ENCODE measurements at regions not wholly inside any gene's neighbourhood (a gene's known extent, or its start where the extent isn't known, plus 50 kb on each side); places are given as distances from the start of the nearest gene placed in this dataset.

DNA sequence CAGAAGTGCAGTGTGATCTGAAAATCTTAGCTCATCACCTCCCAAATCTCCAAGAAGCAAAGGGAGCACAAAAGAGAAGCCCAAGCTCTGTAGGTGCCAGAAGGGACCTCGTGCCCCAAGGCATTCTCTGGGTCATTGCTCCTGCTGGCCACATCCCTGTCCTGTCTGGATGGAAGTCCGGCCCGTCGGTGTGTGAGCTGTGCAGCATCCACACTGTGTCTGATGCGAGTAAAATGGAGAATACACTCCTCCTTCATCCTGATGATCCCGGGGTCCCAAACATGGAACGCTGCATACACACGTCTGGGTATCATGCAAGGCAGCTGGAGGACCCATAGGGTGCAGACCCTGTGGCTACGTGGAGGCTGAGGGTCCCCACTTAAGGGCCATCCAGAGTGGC lies 851.4 kb downstream of the GALR1 start:
- no peak for DNase-seq (ENCODE audit: low read depth in 2 of 2, low spot score in 1 of 2)

DNA sequence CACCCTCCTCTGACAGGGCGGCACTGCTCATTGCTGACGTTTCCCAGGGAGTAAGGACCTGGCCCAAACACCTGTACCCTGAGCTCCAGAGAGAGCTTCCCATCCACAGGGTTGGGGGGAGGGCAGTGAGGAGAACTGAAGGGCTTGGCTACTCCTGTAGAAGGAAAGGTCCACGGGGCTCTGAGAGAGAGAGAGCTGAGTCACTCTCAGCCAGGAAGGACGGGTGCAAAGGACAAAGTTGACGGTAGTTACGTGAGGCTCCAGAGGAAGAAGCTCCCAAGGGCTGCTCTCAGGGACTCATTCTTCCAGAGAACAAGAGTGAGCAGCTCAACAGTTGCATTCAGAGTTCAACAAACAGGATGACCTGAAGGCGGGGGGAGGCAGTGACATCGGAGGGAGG lies 852.5 kb downstream of the GALR1 start:
- no peak for DNase-seq (ENCODE audit: low read depth in 2 of 2, low spot score in 1 of 2)

DNA sequence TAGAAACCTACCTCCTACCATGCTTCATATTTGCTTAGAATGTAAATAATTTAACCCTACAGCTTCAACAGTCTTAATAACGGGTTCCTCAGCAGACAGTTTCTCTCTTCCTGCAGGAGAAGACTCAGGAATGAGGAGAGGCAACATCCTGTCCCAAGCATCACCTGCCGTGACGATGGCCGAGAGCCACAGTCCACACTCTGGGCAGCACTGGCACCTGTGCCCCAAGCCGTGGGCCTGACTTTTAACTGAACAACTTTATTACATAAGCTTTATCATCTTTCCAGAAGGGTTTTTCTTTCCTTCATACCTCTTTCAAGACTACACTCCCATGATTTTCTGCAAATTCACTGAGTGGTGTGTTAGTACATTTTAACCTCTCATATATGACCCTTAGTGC lies 856.0 kb downstream of the GALR1 start:
- DNase-seq (ENCODE audit: low read depth in 2 of 2, low spot score in 1 of 2): no peak

DNA sequence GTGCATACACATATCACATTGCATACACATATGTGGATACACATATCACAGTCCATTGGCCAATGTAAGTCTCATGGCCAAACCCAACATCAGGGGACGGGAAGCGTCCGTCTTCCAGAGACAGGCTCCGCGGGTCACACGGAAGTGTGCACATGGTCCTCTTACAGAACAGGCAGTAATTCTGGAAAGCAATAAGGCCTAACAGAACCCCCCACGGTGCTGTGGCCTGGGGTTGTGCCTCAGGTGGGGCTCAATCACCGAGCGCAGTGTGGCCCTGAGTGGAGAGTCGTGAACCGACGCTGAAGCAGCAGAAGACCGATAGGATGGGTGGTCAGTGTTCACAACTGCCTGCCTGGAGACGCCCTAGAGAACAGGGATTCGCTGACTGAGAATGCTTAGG lies 857.3 kb downstream of the GALR1 start:
- DNase-seq (ENCODE audit: low read depth in 2 of 2, low spot score in 1 of 2): no peak

DNA sequence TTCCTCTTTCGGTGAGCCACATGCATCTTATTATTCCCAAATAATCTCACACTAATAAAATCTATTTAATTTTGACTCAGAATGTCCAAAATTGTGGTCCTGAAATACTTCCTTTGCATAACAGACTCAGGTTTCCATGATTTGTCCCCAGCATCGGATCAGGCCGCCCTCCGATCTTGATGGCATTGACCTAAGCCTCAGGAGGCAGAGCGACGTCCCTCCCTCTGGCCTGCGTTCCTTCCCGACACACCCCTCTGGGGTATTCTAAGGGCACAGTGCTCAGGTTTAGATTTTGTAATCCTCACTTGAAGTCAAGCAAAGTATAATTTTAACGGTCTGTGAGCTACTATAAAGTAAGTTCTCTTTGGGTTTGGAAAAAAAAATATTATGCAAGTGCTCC lies 857.7 kb downstream of the GALR1 start:
- no peak for DNase-seq (ENCODE audit: low read depth in 2 of 2, low spot score in 1 of 2)

DNA sequence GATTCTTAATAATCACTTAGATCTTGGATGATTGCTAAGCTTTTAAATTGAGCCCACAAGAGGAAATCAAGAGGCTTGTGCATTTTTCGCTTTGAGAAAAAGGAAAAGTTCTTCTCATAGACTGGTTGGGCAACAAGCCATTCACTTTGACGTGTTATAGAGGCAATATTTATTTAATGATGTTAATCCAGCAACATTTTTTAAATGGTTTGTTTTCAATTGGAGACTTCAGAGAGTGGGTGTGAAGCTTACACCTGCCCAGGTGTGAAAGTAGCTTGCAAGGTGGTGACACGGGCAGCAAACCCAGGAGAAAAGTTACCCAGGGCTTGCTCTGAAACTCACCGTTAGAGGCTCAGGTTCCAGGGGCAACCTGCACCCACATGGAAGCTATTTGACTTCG lies 858.9 kb downstream of the GALR1 start:
- no peak for DNase-seq (ENCODE audit: low read depth in 2 of 2, low spot score in 1 of 2)

DNA sequence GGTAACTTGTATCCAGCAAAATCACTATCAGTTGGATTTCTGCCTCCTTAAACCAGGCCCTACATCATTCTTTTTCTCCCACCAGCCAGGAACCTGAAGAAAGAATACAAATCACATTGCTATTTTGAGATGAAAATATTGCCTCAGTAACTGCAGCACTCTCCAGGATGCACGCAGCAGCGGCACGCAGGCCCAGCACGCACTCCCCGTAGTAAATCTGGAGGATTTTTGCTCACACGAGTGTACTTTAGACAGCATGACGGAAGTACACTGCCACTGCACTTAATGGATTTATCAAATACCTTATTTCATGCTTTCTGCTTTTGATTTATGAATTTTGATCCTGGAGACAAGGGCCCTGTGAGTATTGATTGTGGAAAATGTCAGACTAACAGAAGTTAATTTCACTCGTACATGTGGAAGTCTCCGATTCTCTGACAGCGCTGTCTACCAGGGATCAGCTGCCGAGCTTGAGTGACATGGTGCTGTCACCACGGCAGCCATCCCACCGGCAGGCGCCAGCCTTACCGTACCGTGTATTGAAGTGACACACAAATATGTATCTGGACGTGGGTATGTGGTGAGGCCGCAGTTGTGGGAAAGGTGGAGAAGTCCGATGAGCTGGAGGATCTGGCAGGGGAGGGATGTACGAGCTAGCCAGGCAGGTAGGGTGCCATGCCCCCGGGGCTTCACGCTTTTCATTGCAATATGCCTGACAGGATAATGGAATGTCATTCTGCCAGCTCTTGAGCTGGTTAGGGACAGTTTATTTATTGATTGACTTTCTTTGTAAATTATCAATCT lies 863.7 kb downstream of the GALR1 start:
- no peak for DNase-seq (ENCODE audit: low read depth in 2 of 2, low spot score in 1 of 2)

DNA sequence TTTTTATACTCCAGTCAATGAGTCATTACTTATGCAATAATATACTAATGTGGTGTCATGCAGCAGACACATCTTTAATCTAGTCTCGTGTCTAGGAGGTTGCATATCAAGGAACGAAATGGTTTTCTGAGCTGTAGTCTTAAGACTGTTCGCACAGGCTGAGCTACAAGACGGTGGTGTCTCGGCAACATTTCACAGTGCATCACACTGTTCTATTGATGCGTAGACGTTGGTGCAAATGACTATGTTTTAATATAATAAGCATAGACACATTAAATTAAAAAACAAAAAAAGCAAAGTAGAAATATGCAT lies 864.2 kb downstream of the GALR1 start:
- DNase-seq (ENCODE audit: low read depth in 2 of 2, low spot score in 1 of 2): no peak

DNA sequence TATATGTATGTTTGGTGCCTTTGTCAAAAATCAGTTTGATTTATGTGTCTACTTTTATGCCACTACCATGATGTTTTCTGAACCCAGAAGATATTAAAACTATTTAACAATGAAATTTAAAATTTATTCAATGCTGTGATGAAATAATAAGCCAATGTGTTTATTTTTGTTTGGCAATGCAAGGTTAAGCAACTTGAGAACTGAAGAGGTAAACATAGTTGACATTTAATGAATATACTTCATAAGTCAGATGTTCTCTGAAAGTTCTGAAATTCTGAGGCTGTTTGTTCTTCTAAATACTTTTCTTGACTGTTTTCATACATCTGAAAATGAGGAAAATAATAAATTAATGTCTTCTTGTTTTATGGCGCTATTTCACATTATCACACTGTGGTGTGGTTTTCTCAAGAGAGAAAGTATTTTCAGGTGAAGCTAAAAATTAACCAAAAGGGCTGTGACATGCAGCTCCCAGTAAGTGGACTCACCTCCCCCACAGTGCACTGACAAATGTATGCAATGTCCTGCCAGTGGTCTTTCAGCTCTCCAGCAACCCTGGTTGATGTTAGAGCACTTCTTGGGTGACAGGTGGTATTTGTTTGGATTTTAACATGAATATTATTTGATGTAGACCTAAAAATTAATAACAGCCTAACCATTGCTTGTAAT lies 863.6 kb upstream of the SALL3 start:
- no peak for DNase-seq (ENCODE audit: low read depth in 2 of 2, low spot score in 1 of 2)

DNA sequence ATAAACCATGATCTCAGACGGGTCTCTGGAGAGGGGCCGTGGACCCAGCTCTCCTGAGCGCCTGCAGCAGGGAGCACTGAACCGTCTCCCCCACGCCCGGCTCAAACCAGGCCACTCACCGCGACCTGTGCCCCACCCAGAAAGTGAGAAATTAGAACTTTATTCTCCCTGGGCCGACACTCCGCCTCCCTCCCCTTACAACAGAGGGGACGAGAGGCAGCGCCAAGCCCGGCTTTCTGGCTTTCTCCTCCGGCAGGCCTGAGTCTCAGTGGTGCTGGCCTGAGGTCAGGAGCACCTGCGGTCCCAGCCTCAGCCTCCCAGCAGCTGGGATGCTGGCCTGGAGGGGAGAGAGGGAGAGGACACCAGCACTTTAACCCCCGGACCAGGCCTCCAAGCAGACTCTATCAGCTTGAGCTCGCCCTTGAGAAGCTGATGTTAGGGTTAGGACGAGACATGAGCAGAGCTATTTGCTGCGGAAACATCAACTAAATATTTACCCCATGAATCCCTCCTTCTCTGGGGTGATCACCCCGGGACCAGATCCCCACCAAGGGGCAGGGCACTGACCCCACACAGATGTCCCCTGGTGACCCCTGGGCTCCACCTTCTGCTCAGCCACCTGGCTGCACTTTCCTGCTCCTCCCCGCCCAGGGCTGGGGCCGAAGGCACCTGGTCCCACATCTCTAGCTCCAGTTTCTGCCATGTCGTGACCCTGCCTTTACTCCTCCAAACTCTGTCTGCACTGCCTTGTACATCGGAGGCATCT lies 856.3 kb upstream of the SALL3 start:
- no peak for DNase-seq (ENCODE audit: low read depth in 2 of 2, low spot score in 1 of 2)

DNA sequence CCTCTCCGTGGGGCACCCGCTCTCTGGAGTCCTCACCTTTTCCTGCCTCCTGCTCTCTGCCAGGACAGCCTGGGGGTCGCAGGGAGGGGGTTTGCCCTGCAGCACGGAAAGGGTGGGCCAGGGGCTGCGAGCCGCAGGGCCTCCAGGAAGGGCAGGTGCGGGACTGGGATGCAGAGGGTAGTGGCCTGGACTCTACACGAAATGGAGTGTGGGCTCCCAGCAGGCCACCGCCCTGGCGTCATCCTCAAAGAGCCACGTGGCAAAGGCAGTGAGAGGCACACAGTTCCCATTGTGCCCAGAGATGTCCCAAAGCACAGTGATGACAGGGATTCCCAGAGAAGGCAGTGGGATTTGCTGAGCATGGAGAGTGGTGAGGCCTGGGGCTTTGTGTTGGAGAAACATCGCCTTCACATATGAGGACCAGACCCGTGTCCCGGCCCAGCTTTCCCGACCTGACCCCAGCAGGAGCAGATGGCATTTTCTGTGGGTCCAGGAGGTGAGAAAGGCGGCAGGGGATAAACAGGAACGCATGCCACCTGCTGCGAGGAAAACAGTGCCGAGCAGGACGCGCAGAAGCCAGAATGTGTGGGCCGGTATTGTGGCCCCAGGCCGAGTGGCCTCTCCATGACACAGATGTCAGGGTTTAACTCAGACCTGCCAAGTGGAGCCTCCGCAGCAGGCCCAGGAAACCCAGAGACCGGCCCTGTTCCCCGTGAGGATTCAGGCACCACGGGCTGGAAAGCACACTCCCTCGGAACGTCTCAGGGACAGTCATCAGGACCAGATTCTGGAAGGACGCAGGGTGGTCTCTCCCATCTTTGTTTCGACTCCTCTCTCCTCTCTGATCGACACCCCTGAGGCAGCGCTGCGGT lies 855.5 kb upstream of the SALL3 start:
- no peak for DNase-seq (ENCODE audit: low read depth in 2 of 2, low spot score in 1 of 2)

DNA sequence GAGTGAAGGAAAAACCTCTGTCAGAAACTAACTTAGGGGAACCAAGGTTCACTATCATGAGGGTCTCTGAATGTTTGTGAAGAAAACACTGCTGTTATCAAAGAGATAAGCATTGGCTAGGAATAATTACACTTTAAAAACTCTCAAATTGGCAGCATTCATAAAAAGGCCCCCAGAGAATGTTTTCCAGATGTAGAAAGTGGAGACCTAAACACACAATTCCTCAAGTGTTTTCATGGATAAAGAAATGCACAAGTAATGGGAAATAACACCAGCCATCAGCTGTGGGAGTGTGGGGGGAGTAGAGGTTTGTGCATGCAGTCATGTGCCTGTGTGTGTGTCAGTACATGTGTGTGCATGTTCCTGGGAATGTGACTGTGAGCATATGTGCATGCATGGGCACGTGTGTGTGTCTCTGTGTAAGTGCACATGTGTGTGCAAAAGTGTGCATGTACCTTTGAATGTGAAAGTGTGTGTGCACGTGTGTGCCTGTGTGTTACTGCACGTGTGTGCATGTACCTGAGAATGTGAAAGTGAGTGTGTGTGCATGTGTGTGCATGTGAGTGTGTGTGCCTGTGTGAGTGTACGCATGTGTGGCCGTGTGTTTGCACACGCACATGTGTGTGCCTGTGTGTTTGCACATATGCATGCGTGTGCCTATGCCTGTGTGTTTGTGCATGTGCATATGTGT lies 854.3 kb upstream of the SALL3 start:
- DNase-seq (ENCODE audit: low read depth in 2 of 2, low spot score in 1 of 2): no peak

DNA sequence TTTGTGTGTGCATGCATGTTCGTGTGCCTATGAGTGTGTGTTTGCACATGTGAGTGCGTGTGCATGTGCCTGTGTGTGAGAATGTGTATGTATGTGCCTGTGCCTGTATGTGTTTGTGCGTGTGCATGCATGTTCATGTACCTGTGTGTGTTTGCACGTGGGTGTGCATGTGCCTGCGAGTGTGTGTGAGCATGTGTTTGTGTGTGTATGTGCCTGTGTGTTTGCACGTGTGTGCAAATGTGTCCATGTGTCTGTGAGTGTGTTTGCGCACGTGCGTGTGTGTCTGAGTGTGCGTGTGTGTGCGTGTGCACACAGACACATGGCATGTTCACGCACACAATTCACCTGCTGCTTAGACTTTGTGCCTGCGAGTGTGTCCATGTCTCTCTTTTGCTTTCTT lies 853.5 kb upstream of the SALL3 start:
- DNase-seq (ENCODE audit: low read depth in 2 of 2, low spot score in 1 of 2): no peak

DNA sequence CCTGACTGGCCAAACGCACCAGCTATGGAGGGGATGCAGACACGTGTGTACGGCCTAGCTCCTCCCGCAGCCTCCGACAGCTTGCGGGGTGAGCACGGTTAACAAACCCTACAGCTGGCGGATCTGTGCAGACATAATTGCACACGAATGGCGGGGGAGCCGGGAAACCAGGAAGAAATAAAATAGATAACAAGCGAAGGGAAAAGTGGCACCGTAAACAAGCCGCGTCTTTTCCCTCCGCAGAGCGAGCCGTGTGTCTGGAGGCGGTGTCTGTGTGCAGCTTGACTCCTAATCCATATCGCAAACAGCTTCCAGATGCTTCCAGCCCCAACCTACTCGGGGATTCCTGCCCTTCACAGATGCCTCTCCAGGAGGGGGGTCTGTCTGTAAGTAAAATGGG lies 853.1 kb upstream of the SALL3 start:
- no peak for DNase-seq (ENCODE audit: low read depth in 2 of 2, low spot score in 1 of 2)

DNA sequence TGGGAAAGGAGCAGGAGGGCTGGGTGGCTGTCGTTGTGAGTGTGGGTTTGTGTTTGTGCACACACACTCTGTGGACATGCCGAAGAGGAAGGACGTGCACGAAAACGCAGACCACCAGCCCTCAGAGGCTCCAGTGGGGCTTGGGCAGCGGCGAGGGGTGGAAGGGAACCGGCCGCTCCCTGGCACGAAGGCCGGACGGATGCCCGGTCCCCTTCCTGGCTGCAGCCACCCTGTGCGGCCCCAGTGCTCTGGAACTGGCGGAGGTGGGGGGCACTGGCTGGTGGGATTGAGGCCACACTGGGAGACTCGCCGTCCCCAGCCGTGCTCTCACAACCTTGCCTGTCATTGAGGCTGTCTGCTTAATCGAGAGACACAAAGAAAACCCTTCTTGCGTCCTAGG lies 852.6 kb upstream of the SALL3 start:
- no peak for DNase-seq (ENCODE audit: low read depth in 2 of 2, low spot score in 1 of 2)

DNA sequence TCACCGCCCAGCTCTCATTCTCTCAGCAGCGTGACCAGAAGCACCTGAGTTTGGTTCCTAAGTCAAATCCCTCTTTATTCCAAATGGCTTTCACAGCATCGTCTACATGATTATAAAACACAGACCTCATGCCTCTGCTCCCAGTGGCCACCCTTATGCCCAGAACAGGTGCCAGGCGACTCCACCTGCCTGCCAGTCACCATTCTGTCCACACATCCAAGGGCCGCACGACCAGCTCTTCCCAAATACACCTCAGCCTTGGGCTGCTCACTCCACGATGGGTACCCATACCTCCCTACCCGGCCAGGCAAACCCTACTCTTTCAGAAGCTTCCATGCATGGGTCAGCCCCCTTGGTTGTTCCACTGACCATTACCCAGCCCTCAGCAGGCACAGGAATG lies 851.6 kb upstream of the SALL3 start:
- no peak for DNase-seq (ENCODE audit: low read depth in 2 of 2, low spot score in 1 of 2)

DNA sequence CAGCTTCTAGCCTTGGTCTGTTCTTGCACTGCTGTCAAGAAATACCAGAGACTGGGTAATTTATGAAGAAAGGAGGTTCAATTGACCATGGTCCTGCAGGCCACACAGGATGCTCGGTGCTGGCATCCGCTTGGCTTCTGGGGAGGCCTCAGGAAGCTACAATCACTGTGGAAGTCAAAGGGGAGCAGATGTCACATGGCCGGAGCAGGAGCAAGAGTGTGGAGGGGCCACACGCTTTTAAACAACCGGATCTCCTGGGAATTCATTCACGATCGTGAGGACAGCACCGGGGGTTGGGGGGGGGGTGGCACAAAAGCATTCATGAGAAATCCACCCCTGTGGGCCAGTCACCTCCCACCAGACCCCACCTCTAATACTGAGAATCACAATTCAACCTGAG lies 850.4 kb upstream of the SALL3 start:
- DNase-seq (ENCODE audit: low read depth in 2 of 2, low spot score in 1 of 2): no peak

DNA sequence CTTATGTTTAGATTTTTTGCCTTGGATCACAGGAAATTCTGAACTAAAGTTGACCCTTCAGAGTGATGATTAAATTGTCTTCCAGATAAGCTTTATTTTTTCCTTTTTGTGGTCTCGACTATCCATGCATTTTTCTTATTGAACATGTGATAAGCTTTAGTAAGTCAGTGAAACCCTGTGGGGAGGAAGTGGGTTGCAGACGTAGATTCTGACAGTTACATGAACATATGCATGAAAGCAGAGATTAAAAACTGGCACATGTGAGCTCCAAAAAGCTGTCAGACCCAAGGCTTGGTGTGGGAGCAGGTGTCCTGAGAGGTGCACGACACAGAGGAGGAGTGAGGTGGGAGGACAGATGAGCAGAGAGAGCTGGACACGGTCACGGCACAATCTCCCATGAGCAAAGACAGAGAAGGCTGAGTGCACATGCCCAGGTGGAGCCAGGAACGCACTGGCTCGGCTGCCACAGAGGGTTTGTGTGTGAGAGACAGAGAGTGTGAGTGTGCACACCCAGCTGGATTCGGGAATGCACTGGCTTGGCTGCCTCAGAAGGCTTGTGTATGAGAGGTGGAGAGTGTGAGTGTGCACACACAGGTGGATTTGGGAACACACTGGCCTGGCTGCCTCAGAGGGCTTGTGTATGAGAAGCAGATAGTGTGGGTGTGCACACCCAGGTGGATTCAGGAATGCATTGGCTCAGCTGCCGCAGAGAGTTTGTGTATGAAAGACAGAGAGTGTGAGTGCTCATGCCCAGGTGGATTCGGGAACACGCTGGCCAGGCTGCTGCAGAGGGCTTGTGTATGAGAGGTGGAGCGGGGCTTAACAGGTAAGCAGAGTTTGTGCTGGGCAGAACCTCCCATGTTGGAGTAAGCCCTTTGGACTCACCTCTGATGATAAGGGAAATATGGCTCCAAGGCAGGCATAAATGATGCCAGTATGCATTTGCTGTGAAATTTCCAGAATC lies 849.1 kb upstream of the SALL3 start:
- no peak for DNase-seq (ENCODE audit: low read depth in 2 of 2, low spot score in 1 of 2)

DNA sequence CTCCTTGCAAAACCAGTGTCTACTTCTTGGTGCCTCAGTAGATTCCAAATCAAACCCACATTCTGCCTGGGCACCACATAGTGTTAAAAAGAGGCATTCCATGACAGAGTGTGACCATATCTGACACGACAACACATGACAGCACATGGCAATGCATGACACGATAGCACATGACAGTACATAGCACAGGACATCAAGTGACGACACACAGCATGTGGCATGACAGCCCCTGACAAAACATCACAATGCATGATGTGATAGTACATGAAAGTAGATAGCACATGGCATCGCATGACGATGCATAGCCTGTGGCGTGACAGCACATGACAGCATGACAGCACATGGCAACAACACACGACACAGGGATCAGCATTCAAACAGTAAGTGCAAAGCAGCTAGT lies 845.9 kb upstream of the SALL3 start:
- no peak for DNase-seq (ENCODE audit: low read depth in 2 of 2, low spot score in 1 of 2)

DNA sequence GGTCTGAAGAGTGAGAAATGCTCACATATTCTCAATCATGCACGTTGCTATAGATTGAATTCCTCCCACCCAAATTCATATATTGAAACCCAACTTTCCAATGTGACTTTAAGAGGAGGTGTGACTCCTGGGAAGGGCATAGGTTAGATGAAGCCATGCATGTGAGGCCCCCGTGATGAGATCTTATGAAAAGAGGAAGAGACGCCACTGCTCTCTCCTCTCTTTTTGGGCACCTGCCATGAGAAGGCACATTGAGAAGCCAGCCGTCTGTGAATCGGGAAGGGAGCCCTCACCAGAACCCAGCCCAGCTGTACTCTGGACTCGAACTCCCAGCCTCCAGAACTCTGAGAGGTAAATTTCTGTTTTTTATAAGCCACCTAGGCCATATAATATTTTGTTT lies 842.6 kb upstream of the SALL3 start:
- no peak for DNase-seq (ENCODE audit: low read depth in 2 of 2, low spot score in 1 of 2)

All from stimulated activated CD8-positive, alpha-beta memory T cell treated with anti-CD3 and anti-CD28 coated beads, Interleukin-4, amount 100 ng/mL, for 1 hour (primary cell).